SK-N-SH treated with all-trans-retinoic acid at 6 μM for 48 hours (cell line): ENCODE measurements at regions not wholly inside any gene's neighbourhood (a gene's known extent, or its start where the extent isn't known, plus 50 kb on each side); places are given as distances from the start of the nearest gene placed in this dataset.

ENCODE experiments used
- CREB5 ChIP-seq: fragments of 250-450 bp; sonication (Bioruptor Pico); IDR thresholded peaks from 2 replicates; pipeline ENCODE4 v1.5.1; 2020; ENCODE audit warnings: low read depth, mild to moderate bottlenecking, moderate library complexity
- GLIS3 ChIP-seq: fragments of 250-450 bp; sonication (Bioruptor Pico); IDR thresholded peaks from 2 replicates; pipeline ENCODE4 v1.5.0; 2020; ENCODE audit warnings: mild to moderate bottlenecking, moderate library complexity
- PPARA ChIP-seq: fragments of 250-450 bp; sonication (Bioruptor Pico); IDR thresholded peaks from 2 replicates; pipeline ENCODE4 v1.5.0; 2020; ENCODE audit warnings: mild to moderate bottlenecking, borderline replicate concordance
- RARB ChIP-seq: fragments of 250-450 bp; sonication (Bioruptor Pico); IDR thresholded peaks from 2 replicates; pipeline ENCODE4 v1.8.0; 2021; ENCODE audit warnings: mild to moderate bottlenecking, moderate library complexity
- ZFP3 ChIP-seq: fragments of 250-450 bp; sonication (Bioruptor Pico); IDR thresholded peaks from 2 replicates; pipeline ENCODE4 v1.5.0; 2020; ENCODE audit warnings: mild to moderate bottlenecking, moderate library complexity
- ZFP30 ChIP-seq: fragments of 450-650 bp; formaldehyde crosslinking; IDR thresholded peaks from 2 replicates; pipeline ENCODE4 v1.5.0; 2022; ENCODE audit warnings: mild to moderate bottlenecking, moderate library complexity
- ZNF565 ChIP-seq: fragments of 450-650 bp; formaldehyde crosslinking; conservative IDR thresholded peaks from 2 replicates; pipeline ENCODE4 v1.5.0; 2020; ENCODE audit warnings: low read depth, mild to moderate bottlenecking, moderate library complexity
- ZNF8 ChIP-seq: fragments of 450-650 bp; formaldehyde crosslinking; IDR thresholded peaks from 2 replicates; pipeline ENCODE4 v1.5.0; 2020; ENCODE audit warnings: mild to moderate bottlenecking, moderate library complexity
- TF ChIP-seq, protein P1 (sequence below): fragments of 250-450 bp; sonication (Bioruptor Pico); IDR thresholded peaks from 2 replicates; pipeline ENCODE4 v1.5.1; 2021; ENCODE audit warnings: mild to moderate bottlenecking, moderate library complexity

DNA sequence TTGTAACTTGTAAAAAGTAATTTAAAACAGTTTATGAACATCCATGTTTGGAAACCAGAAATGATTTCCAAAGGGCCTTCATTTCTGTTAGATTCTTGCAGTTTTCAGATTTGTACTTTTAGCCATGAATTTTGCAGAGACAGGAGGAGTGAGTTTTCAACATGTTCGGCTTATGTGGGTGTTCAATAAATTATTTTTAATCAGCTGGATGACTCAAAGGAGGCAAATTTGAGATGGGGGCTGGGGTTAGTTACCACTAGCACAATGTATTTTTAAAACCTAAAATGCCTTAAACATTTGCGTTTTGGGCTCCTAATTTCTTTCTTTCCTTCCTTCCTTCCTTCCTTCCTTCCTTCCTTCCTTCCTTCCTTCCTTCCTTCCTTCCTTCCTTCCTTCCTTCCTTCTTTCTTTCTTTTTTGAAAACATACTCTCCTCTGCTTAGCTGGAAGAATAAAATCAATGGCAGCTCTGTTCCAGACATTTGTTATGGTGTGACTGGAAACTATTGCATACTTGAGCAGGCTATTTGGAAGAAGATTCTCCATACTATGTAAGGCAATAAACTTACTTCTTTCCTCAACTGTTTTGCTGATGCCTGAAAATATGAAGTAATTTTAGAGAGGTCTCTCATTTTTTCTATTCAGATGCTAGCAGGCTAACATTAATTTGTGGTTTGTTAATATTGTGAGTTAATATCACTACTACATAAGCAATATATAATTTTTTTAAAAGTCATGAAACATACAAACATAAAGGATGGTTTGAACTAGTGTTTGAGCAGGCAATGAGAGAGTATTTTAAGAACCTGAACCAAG lies 394.4 kb downstream of the NYAP2 start:
- TF ChIP-seq PPARA (CRISPR knock-in tag) (no peak), ZFP3 (no peak), RARB (no peak), ZNF565 (CRISPR knock-in tag) (no peak), CREB5 (CRISPR knock-in tag) (no peak), ZNF8 (CRISPR knock-in tag) (no peak), ZFP30 (CRISPR knock-in tag) (no peak), GLIS3 (CRISPR knock-in tag) (no peak)
- TF ChIP-seq, protein P1, sequence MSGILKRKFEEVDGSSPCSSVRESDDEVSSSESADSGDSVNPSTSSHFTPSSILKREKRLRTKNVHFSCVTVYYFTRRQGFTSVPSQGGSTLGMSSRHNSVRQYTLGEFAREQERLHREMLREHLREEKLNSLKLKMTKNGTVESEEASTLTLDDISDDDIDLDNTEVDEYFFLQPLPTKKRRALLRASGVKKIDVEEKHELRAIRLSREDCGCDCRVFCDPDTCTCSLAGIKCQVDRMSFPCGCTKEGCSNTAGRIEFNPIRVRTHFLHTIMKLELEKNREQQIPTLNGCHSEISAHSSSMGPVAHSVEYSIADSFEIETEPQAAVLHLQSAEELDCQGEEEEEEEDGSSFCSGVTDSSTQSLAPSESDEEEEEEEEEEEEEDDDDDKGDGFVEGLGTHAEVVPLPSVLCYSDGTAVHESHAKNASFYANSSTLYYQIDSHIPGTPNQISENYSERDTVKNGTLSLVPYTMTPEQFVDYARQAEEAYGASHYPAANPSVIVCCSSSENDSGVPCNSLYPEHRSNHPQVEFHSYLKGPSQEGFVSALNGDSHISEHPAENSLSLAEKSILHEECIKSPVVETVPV (CRISPR knock-in tag): no peak
